ENCODE measurements at regions not wholly inside any gene's neighbourhood (a gene's known extent, or its start where the extent isn't known, plus 50 kb on each side); places are given as distances from the start of the nearest gene placed in this dataset.
"Not testable (repeated sequence)": the region's sequence is repeated elsewhere in the genome, so short reads cannot be mapped to it uniquely, and the experiment has no call there.

- DNase-seq = no peak
Observed at GRCh38 chr4:189497996-189498395, 442.7 kb upstream of the FRG1 start.

GRCh38 chr4:189498457-189498856 lies 442.2 kb upstream of the FRG1 start:
- DNase-seq = no peak

GRCh38 chr4:189499696-189500095 lies 441.0 kb upstream of the FRG1 start:
- DNase-seq = no peak

- DNase-seq = no peak
Observed at GRCh38 chr4:189500970-189501369, 439.7 kb upstream of the FRG1 start.

GRCh38 chr4:189502841-189503435 lies 437.7 kb upstream of the FRG1 start:
- DNase-seq = no peak

- no peak for DNase-seq
Observed at GRCh38 chr4:189504220-189504619, 436.5 kb upstream of the FRG1 start.

- no peak for DNase-seq
Observed at GRCh38 chr4:189505380-189505779, 435.3 kb upstream of the FRG1 start.

GRCh38 chr4:189506080-189506479 lies 434.6 kb upstream of the FRG1 start:
- DNase-seq = no peak

- DNase-seq = no peak
Observed at GRCh38 chr4:189507060-189507459, 433.6 kb upstream of the FRG1 start.

GRCh38 chr4:189510601-189511000 lies 430.1 kb upstream of the FRG1 start:
- DNase-seq = no peak

GRCh38 chr4:189511581-189511980 lies 429.1 kb upstream of the FRG1 start:
- no peak for DNase-seq

GRCh38 chr4:189513421-189513820 lies 427.3 kb upstream of the FRG1 start:
- no peak for DNase-seq

GRCh38 chr4:189514209-189514608 lies 426.5 kb upstream of the FRG1 start:
- no peak for DNase-seq

- DNase-seq = no peak
Observed at GRCh38 chr4:189516902-189517301, 423.8 kb upstream of the FRG1 start.

- DNase-seq = no peak
Observed at GRCh38 chr4:189519186-189519585, 421.5 kb upstream of the FRG1 start.

- DNase-seq = no peak
Observed at GRCh38 chr4:189525304-189525703, 415.4 kb upstream of the FRG1 start.

GRCh38 chr4:189530848-189531247 lies 409.8 kb upstream of the FRG1 start:
- DNase-seq = no peak

GRCh38 chr4:189533603-189534002 lies 407.1 kb upstream of the FRG1 start:
- DNase-seq = no peak

- DNase-seq = no peak
Observed at GRCh38 chr4:189547559-189547958, 393.1 kb upstream of the FRG1 start.

GRCh38 chr4:189548484-189549125 lies 392.1 kb upstream of the FRG1 start:
- DNase-seq = no peak

- not testable (repeated sequence) for DNase-seq
Observed at GRCh38 chr4:189551931-189552670, 388.6 kb upstream of the FRG1 start.

GRCh38 chr4:189560605-189561004 lies 380.1 kb upstream of the FRG1 start:
- DNase-seq = not testable (repeated sequence)

GRCh38 chr4:189563751-189564150 lies 376.9 kb upstream of the FRG1 start:
- DNase-seq = not testable (repeated sequence)

GRCh38 chr4:189566271-189566670 lies 374.4 kb upstream of the FRG1 start:
- DNase-seq = not testable (repeated sequence)

Measured in activated CD4-positive, alpha-beta T cell treated with anti-CD3 and anti-CD28 coated beads for 1 hour (primary cell).